Chondrocyte (in vitro differentiated cells): ENCODE measurements at regions not wholly inside any gene's neighbourhood (a gene's known extent, or its start where the extent isn't known, plus 50 kb on each side); places are given as distances from the start of the nearest gene placed in this dataset.

Experiments used
- DNase-seq: peaks from one replicate; pipeline ENCODE4 v3.0.0; 2021; ENCODE audit warnings: mixed read lengths, low spot score
- H3K27ac Mint-ChIP-seq: one replicate; pipeline ENCODE4 v1.8.0; 2021; ENCODE audit warnings: mild to moderate bottlenecking, moderate library complexity, mixed read lengths; ENCODE audit not compliant: unreplicated experiment
- H3K27me3 Mint-ChIP-seq: 2 replicates; pipeline ENCODE4 v1.8.0; 2021; ENCODE audit warnings: low read depth, mixed read lengths
- H3K36me3 Mint-ChIP-seq: 2 replicates; pipeline ENCODE4 v1.8.0; 2021; ENCODE audit warnings: low read depth, mixed read lengths
- H3K4me1 Mint-ChIP-seq: 2 replicates; pipeline ENCODE4 v1.8.0; 2021; ENCODE audit warnings: low read depth, mild to moderate bottlenecking, mixed read lengths
- H3K4me3 Mint-ChIP-seq: one replicate; pipeline ENCODE4 v1.8.0; 2021; ENCODE audit warnings: mild to moderate bottlenecking, moderate library complexity, mixed read lengths; ENCODE audit not compliant: unreplicated experiment
- H3K9me3 Mint-ChIP-seq: 2 replicates; pipeline ENCODE4 v1.8.0; 2021; ENCODE audit warnings: low read depth, mixed read lengths
- TF ChIP-seq, protein P1 (sequence below): fragments of 200-600 bp; sonication (generic); IDR thresholded peaks from 2 replicates; pipeline ENCODE4 v1.5.0; 2021; ENCODE audit warnings: antibody characterized with exemption, mild to moderate bottlenecking, moderate library complexity

DNA sequence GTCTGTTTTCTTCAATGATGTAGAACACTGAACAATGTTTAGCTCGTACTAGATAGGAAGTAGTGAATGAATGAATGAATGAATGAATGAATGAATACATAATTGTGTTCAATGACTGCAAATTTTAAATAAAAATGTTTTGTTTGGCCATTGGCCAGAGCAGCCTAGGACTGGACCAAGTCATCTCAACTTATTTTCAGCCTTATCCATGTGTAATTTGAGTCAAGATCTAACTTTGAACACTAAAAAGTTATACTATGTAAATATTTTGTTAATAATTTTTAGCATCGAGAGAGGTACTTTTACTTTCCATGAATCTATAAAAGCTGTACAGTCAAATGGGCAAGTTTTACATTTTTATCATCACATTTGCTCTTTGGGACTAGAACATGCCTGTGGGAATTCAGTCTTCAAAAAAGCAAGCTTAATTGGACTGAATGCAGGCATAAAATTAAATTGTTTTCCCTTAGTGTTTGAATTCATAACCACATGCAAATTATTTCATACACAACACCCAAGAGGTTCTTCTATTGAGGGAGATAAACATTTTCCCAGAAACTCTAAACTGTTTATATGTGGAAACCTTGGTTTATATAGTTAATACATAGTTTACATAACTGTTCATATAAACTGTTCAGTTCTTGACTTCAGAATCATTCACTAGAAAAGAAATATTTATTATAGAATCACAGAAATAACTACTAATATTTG is 222.1 kb upstream of the ANO3 start:
- Mint-ChIP-seq H3K36me3 (no peaks in the 10 kb centered on the region), H3K27ac (no peak overlapping the region), H3K4me1 (peaks cover 6% of the 10 kb centered on the region), H3K27me3 (peaks cover 3% of the 10 kb centered on the region), H3K9me3 (no peaks in the 10 kb centered on the region), H3K4me3 (no peak overlapping the region)
- no peak for DNase-seq
- TF ChIP-seq, protein P1, sequence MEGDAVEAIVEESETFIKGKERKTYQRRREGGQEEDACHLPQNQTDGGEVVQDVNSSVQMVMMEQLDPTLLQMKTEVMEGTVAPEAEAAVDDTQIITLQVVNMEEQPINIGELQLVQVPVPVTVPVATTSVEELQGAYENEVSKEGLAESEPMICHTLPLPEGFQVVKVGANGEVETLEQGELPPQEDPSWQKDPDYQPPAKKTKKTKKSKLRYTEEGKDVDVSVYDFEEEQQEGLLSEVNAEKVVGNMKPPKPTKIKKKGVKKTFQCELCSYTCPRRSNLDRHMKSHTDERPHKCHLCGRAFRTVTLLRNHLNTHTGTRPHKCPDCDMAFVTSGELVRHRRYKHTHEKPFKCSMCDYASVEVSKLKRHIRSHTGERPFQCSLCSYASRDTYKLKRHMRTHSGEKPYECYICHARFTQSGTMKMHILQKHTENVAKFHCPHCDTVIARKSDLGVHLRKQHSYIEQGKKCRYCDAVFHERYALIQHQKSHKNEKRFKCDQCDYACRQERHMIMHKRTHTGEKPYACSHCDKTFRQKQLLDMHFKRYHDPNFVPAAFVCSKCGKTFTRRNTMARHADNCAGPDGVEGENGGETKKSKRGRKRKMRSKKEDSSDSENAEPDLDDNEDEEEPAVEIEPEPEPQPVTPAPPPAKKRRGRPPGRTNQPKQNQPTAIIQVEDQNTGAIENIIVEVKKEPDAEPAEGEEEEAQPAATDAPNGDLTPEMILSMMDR = no peak

DNA sequence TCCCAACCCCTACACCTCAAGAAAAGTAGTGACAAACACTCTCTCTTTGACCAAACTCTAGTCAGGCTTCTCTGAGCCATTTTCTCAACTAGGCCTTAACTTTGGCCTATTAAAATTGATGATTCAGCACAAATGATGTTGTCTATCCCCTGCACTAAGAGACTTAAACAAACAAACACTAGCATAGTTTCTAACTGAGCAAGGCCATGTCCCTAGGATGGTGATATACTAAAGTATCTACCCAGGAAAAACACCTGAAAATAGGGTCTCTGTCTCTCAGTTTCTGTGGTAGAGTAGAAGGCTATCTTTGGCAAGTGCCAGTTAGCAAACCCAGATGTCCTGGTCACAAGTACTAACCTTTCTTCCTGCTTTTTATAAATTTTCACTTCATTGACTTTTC is 219.7 kb upstream of the ANO3 start:
- Mint-ChIP-seq H3K4me3 (no peak overlapping the region), H3K27me3 (no peaks in the 10 kb centered on the region), H3K27ac (no peak overlapping the region), H3K36me3 (no peaks in the 10 kb centered on the region), H3K4me1 (peaks cover 6% of the 10 kb centered on the region), H3K9me3 (no peaks in the 10 kb centered on the region)
- no peak for DNase-seq
- TF ChIP-seq, protein P1 = no peak

DNA sequence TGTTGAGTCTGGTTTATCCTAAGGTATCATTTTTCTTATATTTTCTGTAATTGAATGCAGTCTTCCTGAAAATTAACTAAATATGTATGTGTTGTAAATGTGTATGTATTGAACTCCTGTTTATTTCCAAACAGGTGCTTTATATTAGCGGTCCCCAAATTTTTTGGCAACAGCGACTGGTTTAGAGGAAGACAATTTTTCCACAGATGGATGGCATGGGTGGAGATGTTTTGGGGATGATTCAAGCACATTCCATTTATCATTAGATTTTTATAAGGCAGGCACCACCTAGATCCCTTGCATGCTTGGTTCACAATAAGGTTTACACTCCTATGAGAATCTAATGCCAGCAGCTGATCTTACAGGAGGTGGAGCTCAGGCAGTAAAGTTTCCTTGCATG is 210.5 kb upstream of the ANO3 start:
- no peak for DNase-seq
- H3K4me3 Mint-ChIP-seq = no peak overlapping the region
- no peaks in the 10 kb centered on the region for H3K36me3 Mint-ChIP-seq
- peaks cover 5% of the 10 kb centered on the region for H3K9me3 Mint-ChIP-seq
- H3K4me1 Mint-ChIP-seq = no peaks in the 10 kb centered on the region
- no peak overlapping the region for H3K27ac Mint-ChIP-seq
- peaks cover 1% of the 10 kb centered on the region for H3K27me3 Mint-ChIP-seq
- TF ChIP-seq, protein P1 = no peak

DNA sequence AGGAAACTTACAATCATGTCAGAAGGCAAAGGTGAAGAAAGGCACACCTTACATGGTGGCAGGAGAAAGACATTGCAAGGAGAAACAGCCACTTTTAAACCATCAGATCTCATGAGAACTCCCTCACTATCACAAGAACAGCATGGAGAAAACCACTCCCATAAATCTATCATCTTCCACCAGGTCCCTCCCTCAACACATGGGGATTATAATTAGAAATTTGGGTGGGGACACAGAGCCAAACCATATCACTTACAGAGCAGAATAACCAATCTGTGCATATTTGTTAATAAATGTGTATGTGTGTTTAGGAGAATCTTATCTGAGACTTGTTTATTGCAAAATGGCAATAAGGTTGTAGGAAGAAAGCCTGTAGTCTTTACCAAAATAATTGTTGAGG is 205.2 kb upstream of the ANO3 start:
- Mint-ChIP-seq H3K9me3 (peaks cover 4% of the 10 kb centered on the region), H3K4me1 (no peaks in the 10 kb centered on the region), H3K36me3 (no peaks in the 10 kb centered on the region), H3K27ac (no peak overlapping the region), H3K4me3 (no peak overlapping the region), H3K27me3 (peaks cover 1% of the 10 kb centered on the region)
- DNase-seq = no peak
- TF ChIP-seq, protein P1 = no peak

DNA sequence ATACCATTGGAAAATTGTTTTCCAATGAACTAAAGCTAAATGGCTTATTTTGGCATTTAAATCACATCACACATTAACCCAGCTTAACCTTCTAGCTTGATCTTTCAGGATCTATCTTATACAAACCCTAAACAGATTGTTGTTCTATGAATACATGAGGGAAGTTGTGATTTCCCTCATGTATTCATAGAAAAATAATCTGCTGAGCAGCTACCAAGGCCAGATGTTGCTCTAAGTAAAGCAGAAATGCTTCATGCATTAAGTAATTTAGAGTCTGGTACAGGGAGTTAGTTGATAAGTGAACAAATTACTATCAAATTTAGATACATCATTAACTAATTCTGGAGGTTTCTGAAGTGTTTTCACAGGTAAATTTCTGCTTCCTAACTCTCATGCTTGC is 204.6 kb upstream of the ANO3 start:
- Mint-ChIP-seq H3K4me3 (no peak overlapping the region), H3K4me1 (no peaks in the 10 kb centered on the region), H3K9me3 (peaks cover 4% of the 10 kb centered on the region), H3K36me3 (no peaks in the 10 kb centered on the region), H3K27me3 (peaks cover 1% of the 10 kb centered on the region), H3K27ac (no peak overlapping the region)
- TF ChIP-seq, protein P1 = no peak
- no peak for DNase-seq
